CD8-positive, alpha-beta memory T cell (primary cell): ENCODE measurements at regions not wholly inside any gene's neighbourhood (a gene's known extent, or its start where the extent isn't known, plus 50 kb on each side); places are given as distances from the start of the nearest gene placed in this dataset.

Source experiments
- CTCF ChIA-PET: fragments of 350-600 bp; sonication (Branson Sonifier 250); formaldehyde crosslinking; loops from one replicate; lab custom pipeline; 2021; ENCODE audit warnings: antibody characterized with exemption; lab: Charles Lee
- POLR2A ChIA-PET: fragments of 350-600 bp; sonication (Branson Sonifier 250); formaldehyde crosslinking; loops from one replicate; lab custom pipeline; 2021; ENCODE audit warnings: antibody characterized with exemption; lab: Charles Lee
- DNase-seq, 5 donors: peaks; one replicate each; pipeline versions ENCODE4 v3.0.0 to v3.0.0-alpha.2; 2020 to 2022; ENCODE audit warnings: mixed read lengths in 1 of 5
- H3K27ac ChIP-seq: one replicate; pipeline ENCODE4 v1.7.0; 2013; ENCODE audit warnings: low read depth, mild to moderate bottlenecking, low read length, moderate library complexity
- H3K27me3 ChIP-seq: 2 replicates; pipeline ENCODE4 v1.7.0; 2013; ENCODE audit warnings: low read length, mild to moderate bottlenecking; ENCODE audit not compliant: insufficient read depth, poor library complexity, severe bottlenecking
- H3K36me3 ChIP-seq: 2 replicates; pipeline ENCODE4 v1.7.0; 2013; ENCODE audit warnings: mild to moderate bottlenecking, low read length, moderate library complexity; ENCODE audit not compliant: insufficient read depth
- H3K4me1 ChIP-seq: 2 replicates; pipeline ENCODE4 v1.7.0; 2013; ENCODE audit warnings: mild to moderate bottlenecking, low read length, moderate library complexity; ENCODE audit not compliant: insufficient read depth
- H3K4me3 ChIP-seq: 2 replicates; pipeline ENCODE4 v1.7.0; 2013; ENCODE audit warnings: mild to moderate bottlenecking, low read length
- H3K9me3 ChIP-seq: 2 replicates; pipeline ENCODE4 v1.7.0; 2013; ENCODE audit warnings: mild to moderate bottlenecking, low read length
- H3K27ac Mint-ChIP-seq, 8 donors: one replicate each; pipeline ENCODE4 v1.8.0; 2020 to 2021; ENCODE audit warnings: mixed read lengths in 8 of 8, mild to moderate bottlenecking in 6 of 8, inconsistent platforms in 3 of 8, moderate library complexity in 3 of 8
- H3K27me3 Mint-ChIP-seq, 2 donors: one replicate each; pipeline ENCODE4 v1.8.0; 2020 to 2021; ENCODE audit warnings: mixed read lengths in 2 of 2, mild to moderate bottlenecking in 1 of 2, moderate library complexity in 1 of 2
- H3K36me3 Mint-ChIP-seq, 3 donors: one replicate each; pipeline ENCODE4 v1.8.0; 2020 to 2021; ENCODE audit warnings: mixed read lengths in 3 of 3, inconsistent platforms in 1 of 3, mild to moderate bottlenecking in 1 of 3
- H3K4me1 Mint-ChIP-seq, 3 donors: one replicate each; pipeline ENCODE4 v1.8.0; 2020 to 2021; ENCODE audit warnings: mixed read lengths in 3 of 3, inconsistent platforms in 1 of 3, mild to moderate bottlenecking in 1 of 3
- H3K4me3 Mint-ChIP-seq, 7 donors: one replicate each; pipeline ENCODE4 v1.8.0; 2020 to 2021; ENCODE audit warnings: mixed read lengths in 7 of 7, mild to moderate bottlenecking in 6 of 7, moderate library complexity in 4 of 7, inconsistent platforms in 2 of 7
- H3K9me3 Mint-ChIP-seq, 5 donors: one replicate each; pipeline ENCODE4 v1.8.0; 2020 to 2022; ENCODE audit warnings: mixed read lengths in 5 of 5, mild to moderate bottlenecking in 3 of 5, moderate library complexity in 2 of 5, inconsistent platforms in 1 of 5

DNA sequence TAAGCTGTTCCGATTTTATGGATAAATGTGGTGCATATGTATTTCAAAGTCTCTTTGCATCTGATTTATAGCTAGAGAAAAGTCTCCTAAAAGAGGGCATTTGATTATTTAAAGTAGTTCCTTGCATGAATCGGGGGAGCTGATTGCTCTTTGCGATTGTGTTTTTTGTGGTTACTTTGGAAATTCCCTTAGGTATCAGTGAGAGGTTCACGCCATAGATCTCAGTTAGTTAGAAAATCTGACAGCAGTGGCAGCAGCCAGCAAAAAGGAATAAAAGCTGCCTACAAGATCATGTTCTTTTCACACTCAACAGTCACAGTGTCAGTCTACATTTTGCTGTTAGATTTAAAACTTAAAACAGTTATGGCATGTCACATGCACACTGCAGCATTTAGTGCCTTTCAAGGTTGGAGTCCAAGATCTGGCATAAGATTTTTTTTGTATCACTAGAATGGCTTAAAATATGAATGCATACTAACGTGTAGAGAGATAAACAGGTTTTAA lies 436.5 kb upstream of the PCDH20 start:
- no peaks in the 10 kb centered on the region for H3K27me3 Mint-ChIP-seq
- peaks cover 0 to 27% (median 5%) of the 10 kb centered on the region in 5 donors for H3K9me3 Mint-ChIP-seq
- no peak overlapping the region for H3K4me3 Mint-ChIP-seq
- ChIA-PET CTCF (no interaction called here), POLR2A (no interaction called here)
- Histone ChIP-seq H3K4me1 (no peaks in the 10 kb centered on the region), H3K36me3 (no peaks in the 10 kb centered on the region), H3K27ac (no peak overlapping the region), H3K4me3 (no peak overlapping the region), H3K27me3 (no peaks in the 10 kb centered on the region), H3K9me3 (no peaks in the 10 kb centered on the region)
- no peak overlapping the region for H3K27ac Mint-ChIP-seq
- no peaks in the 10 kb centered on the region for H3K36me3 Mint-ChIP-seq
- no peak for DNase-seq
- no peaks in the 10 kb centered on the region for H3K4me1 Mint-ChIP-seq

DNA sequence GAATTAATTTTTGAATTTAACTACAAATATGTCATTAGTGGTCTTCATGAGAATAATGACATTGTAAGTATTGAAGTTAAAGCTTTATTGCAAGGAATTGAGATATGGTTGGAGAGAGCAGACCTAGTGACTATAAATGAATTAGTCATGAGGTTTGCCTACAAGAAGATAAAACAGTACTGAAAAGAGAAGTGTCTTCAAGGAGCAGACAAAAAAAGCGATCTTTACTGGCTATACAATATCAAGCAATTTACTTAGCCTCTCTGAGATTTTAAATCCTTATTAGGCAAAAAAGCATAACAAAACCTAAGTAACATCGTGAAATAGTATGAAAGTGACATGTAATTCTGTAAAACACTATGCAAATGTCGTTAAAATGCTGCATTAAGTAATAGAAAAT lies 435.1 kb upstream of the PCDH20 start:
- no peaks in the 10 kb centered on the region for H3K4me1 ChIP-seq
- Mint-ChIP-seq H3K4me1 (no peaks in the 10 kb centered on the region), H3K36me3 (no peaks in the 10 kb centered on the region), H3K27me3 (no peaks in the 10 kb centered on the region), H3K4me3 (no peak overlapping the region), H3K27ac (no peak overlapping the region), H3K9me3 (peaks cover 2 to 25% (median 5%) of the 10 kb centered on the region in 5 donors)
- no peaks in the 10 kb centered on the region for H3K36me3 ChIP-seq
- H3K27me3 ChIP-seq, result no peaks in the 10 kb centered on the region
- H3K9me3 ChIP-seq, result no peaks in the 10 kb centered on the region
- ChIA-PET POLR2A (no interaction called here), CTCF (no interaction called here)
- no peak overlapping the region for H3K27ac ChIP-seq
- H3K4me3 ChIP-seq, result no peak overlapping the region
- no peak for DNase-seq

DNA sequence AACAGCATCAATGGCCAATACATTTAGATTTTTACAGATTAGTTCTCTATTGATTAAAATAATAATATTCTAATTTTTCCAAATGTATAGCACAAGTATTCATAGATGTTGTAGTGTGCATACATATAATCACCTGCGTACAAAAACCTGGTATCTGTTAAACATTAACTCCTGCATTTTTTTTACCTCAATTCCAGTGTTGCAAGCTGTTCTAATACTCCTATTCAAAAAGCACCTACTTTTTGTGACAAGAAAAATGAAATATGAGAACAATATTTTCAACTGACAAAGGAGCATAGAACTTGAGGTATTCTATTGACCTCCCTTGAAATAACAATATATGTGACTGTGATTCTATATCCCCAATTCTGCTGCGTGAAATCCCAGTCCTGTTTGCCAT lies 422.9 kb upstream of the PCDH20 start:
- no peaks in the 10 kb centered on the region for H3K9me3 ChIP-seq
- no peaks in the 10 kb centered on the region for H3K4me1 ChIP-seq
- no peaks in the 10 kb centered on the region for H3K27me3 Mint-ChIP-seq
- no peak overlapping the region for H3K4me3 Mint-ChIP-seq
- no peak overlapping the region for H3K4me3 ChIP-seq
- POLR2A ChIA-PET, result no interaction called here
- no peak overlapping the region for H3K27ac ChIP-seq
- CTCF ChIA-PET, result no interaction called here
- no peaks in the 10 kb centered on the region for H3K27me3 ChIP-seq
- no peaks in the 10 kb centered on the region for H3K4me1 Mint-ChIP-seq
- peaks cover 2 to 16% (median 13%) of the 10 kb centered on the region in 5 donors for H3K9me3 Mint-ChIP-seq
- DNase-seq, result no peak
- no peaks in the 10 kb centered on the region for H3K36me3 ChIP-seq
- no peak overlapping the region for H3K27ac Mint-ChIP-seq
- H3K36me3 Mint-ChIP-seq, result no peaks in the 10 kb centered on the region

DNA sequence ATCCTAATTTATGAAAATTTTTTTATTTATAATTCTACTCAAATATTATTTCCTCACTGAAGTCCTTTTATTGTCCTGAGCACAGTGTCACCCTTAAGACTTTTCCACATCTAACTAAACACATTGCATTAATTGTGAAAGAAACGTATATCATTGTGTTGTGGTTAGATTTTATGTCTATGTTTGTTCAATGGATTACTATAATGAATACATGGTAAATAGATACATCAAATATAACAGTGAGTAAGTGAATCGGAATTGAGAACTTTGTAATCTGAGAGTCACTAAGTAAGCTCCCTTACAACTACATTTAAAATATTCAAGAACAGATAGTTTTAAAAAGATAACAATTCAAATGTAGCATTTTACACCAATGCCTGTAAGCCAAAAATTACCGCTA lies 417.6 kb upstream of the PCDH20 start:
- ChIA-PET POLR2A (no interaction called here), CTCF (no interaction called here)
- H3K27me3 ChIP-seq, result no peaks in the 10 kb centered on the region
- Mint-ChIP-seq H3K4me1 (no peaks in the 10 kb centered on the region), H3K36me3 (no peaks in the 10 kb centered on the region), H3K27me3 (no peaks in the 10 kb centered on the region), H3K4me3 (no peak overlapping the region), H3K27ac (no peak overlapping the region), H3K9me3 (peaks cover 8 to 27% (median 14%) of the 10 kb centered on the region in 5 donors)
- no peaks in the 10 kb centered on the region for H3K4me1 ChIP-seq
- no peaks in the 10 kb centered on the region for H3K9me3 ChIP-seq
- H3K4me3 ChIP-seq, result no peak overlapping the region
- no peak for DNase-seq
- no peaks in the 10 kb centered on the region for H3K36me3 ChIP-seq
- H3K27ac ChIP-seq, result no peak overlapping the region

DNA sequence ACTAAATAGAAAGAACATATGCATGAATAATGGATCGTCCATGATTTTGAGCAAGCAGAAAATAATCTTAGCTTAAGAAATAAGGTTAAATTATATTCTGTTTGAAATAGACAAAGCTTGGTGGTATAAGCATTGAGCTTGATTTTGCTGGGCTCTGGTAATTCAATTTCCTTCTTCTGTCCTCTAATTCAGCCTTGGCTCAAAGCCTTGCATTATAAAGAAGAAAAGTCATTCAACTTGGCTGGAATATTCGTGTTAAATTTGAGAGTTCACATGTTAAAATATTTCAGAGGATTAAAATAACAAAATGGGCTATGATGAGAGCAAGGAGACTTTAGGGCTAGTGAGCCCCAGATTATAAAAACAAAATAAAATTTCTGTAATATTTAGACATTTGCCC lies 415.4 kb upstream of the PCDH20 start:
- Histone ChIP-seq H3K27me3 (no peaks in the 10 kb centered on the region), H3K4me3 (no peak overlapping the region), H3K9me3 (no peaks in the 10 kb centered on the region), H3K4me1 (no peaks in the 10 kb centered on the region), H3K27ac (peak overlapping the region; percentile 14), H3K36me3 (no peaks in the 10 kb centered on the region)
- no peak for DNase-seq
- Mint-ChIP-seq H3K27me3 (no peaks in the 10 kb centered on the region), H3K27ac (no peak overlapping the region), H3K4me3 (no peak overlapping the region), H3K4me1 (no peaks in the 10 kb centered on the region), H3K36me3 (no peaks in the 10 kb centered on the region), H3K9me3 (peaks cover 7 to 32% (median 16%) of the 10 kb centered on the region in 5 donors)
- ChIA-PET POLR2A (no interaction called here), CTCF (no interaction called here)

DNA sequence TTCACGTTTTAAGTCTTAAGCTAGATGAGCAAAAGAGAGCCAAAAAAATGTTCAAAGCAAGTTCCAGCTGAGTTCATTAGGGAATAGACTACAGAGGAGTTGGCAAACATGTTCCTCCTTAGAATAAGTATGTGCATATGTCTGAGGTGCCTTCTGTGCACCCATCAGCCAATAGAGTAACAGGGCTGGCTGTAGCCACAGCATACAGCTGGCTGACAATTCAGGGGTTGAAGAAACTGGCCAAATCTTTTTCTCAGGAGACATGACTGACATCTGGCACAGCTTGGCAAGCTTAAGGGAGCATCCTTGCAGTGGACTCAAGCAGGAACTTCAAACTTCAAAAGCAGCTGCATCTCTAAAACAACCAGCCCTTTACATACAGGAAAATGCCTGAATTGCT lies 414.8 kb upstream of the PCDH20 start:
- Histone ChIP-seq H3K4me1 (no peaks in the 10 kb centered on the region), H3K27me3 (no peaks in the 10 kb centered on the region), H3K4me3 (no peak overlapping the region), H3K36me3 (no peaks in the 10 kb centered on the region), H3K27ac (peak overlapping the region; percentile 14), H3K9me3 (no peaks in the 10 kb centered on the region)
- POLR2A ChIA-PET, result no interaction called here
- Mint-ChIP-seq H3K27me3 (no peaks in the 10 kb centered on the region), H3K4me3 (no peak overlapping the region), H3K27ac (no peak overlapping the region), H3K4me1 (no peaks in the 10 kb centered on the region), H3K36me3 (no peaks in the 10 kb centered on the region), H3K9me3 (peaks cover 7 to 32% (median 17%) of the 10 kb centered on the region in 5 donors)
- CTCF ChIA-PET, result no interaction called here
- no peak for DNase-seq

DNA sequence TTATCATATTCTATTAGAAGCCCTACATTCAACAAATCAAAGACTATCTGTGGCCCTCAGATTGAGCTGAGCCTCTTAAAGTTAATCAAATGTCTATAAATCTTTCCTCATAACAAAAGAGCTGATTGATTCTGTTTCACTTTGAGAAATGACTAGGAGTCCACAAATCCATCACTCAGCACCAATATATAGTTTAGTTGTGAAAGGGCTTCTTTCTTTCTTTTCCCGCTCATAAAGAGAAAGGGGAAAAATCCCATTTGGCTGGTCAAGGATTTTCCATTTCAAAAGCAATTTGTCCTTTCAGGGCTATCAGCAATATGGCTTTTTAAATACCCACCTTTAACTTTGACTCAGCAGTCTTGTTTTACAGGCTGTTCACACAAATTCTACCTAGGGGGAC lies 408.5 kb upstream of the PCDH20 start:
- Histone ChIP-seq H3K4me3 (no peak overlapping the region), H3K4me1 (no peaks in the 10 kb centered on the region), H3K27ac (no peak overlapping the region), H3K27me3 (no peaks in the 10 kb centered on the region), H3K9me3 (no peaks in the 10 kb centered on the region), H3K36me3 (no peaks in the 10 kb centered on the region)
- Mint-ChIP-seq H3K4me1 (no peaks in the 10 kb centered on the region), H3K36me3 (no peaks in the 10 kb centered on the region), H3K4me3 (no peak overlapping the region), H3K27ac (no peak overlapping the region), H3K27me3 (no peaks in the 10 kb centered on the region), H3K9me3 (peaks cover 4 to 46% (median 13%) of the 10 kb centered on the region in 5 donors)
- POLR2A ChIA-PET, result no interaction called here
- no peak for DNase-seq
- CTCF ChIA-PET, result no interaction called here

DNA sequence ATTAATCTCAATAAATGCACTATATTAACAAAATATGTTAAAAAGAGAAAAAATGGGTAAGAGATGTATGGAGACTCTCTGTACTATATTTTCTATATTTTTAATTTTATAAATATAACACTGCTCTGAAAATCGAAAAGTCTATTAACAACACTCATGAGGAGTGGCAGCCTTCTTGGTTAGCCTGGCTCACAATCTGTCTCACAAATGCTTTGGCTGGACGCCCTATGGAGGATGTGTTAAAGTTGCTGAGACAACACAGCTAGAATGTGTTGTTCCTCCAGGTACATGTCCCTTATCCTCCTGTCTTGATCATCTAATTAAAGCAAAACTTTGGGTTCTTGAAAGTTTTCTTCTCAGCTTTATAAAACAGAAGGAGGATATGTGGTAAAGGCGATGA lies 396.6 kb upstream of the PCDH20 start:
- H3K36me3 ChIP-seq, result no peaks in the 10 kb centered on the region
- POLR2A ChIA-PET, result no interaction called here
- Mint-ChIP-seq H3K9me3 (peaks cover 9 to 31% (median 18%) of the 10 kb centered on the region in 5 donors), H3K36me3 (no peaks in the 10 kb centered on the region), H3K4me3 (no peak overlapping the region), H3K4me1 (no peaks in the 10 kb centered on the region), H3K27me3 (no peaks in the 10 kb centered on the region), H3K27ac (no peak overlapping the region)
- CTCF ChIA-PET, result no interaction called here
- H3K27me3 ChIP-seq, result no peaks in the 10 kb centered on the region
- no peak overlapping the region for H3K27ac ChIP-seq
- no peaks in the 10 kb centered on the region for H3K9me3 ChIP-seq
- H3K4me1 ChIP-seq, result no peaks in the 10 kb centered on the region
- H3K4me3 ChIP-seq, result no peak overlapping the region
- DNase-seq, result no peak

DNA sequence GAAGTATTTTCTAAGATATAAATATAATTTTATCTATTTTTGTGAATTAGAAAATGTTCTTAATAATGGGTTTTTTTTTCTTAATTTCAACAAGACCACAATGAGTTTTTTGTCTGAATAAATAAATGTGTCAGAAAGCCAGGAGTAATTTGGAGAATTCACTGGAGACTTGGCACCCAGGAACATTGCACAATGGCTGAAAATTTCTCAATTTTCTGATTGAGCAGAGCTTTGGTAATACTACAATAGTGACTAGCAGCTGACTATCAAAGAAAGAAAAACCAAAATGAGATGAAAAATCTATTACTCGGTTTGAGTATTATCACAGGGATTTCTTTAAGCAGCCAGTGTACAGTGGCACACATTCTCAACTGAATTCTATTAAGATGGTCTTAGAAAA lies 394.4 kb upstream of the PCDH20 start:
- Histone ChIP-seq H3K4me3 (no peak overlapping the region), H3K27ac (no peak overlapping the region), H3K4me1 (no peaks in the 10 kb centered on the region), H3K9me3 (no peaks in the 10 kb centered on the region), H3K27me3 (no peaks in the 10 kb centered on the region), H3K36me3 (no peaks in the 10 kb centered on the region)
- Mint-ChIP-seq H3K27me3 (no peaks in the 10 kb centered on the region), H3K36me3 (no peaks in the 10 kb centered on the region), H3K9me3 (peaks cover 7 to 30% (median 13%) of the 10 kb centered on the region in 5 donors), H3K27ac (no peak overlapping the region), H3K4me3 (no peak overlapping the region), H3K4me1 (no peaks in the 10 kb centered on the region)
- CTCF ChIA-PET, result no interaction called here
- DNase-seq, result no peak
- POLR2A ChIA-PET, result no interaction called here
